Hematopoietic multipotent progenitor cell treated with erythropoietin and hydrocortisone succinate and interleukin-3 and kit ligand, for 4 days (in vitro differentiated cells): ENCODE measurements at regions not wholly inside any gene's neighbourhood (a gene's known extent, or its start where the extent isn't known, plus 50 kb on each side); places are given as distances from the start of the nearest gene placed in this dataset.

Source experiments
- DNase-seq: peaks from one replicate; pipeline ENCODE4 v3.0.0-alpha.2; 2015

DNA sequence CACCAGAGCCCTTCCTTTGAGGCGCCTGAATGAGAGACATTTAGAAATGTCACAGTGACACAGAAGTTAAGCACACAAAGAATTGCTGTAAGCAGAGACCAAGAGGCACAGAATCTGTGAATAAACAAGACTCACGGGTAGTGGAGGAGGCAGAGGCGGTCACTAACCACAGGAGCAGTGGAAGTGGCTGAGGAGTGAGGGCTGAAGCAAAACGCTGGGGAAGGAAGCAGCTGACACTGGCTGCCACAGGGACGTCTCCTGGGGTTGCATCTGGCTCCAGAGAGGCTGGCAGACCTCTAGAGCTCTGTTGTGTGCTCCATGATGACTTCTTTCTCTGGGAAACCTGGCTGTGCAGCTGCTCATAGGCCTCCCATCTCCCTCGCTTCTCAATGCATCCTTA is 65.0 kb upstream of the SLC2A12 start:
- peak; percentile 68 for DNase-seq

DNA sequence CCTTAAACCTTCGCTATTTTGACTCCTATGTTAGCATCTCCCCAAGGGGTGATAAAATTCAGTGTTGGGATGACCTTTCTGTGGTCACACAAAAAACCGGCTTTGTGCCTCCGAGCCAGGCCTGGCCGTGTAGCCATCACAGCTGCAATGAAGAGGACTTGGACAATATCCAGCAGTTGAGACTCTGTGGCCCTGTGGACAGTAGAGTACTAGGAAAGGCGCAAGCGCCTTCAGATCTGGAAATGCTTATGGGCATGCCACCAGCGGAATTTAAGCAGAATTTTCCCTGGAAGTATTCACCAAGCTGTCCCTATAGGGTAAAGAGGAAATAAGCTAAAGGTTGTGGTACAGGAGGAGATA is 63.3 kb upstream of the SLC2A12 start:
- DNase-seq = no peak

DNA sequence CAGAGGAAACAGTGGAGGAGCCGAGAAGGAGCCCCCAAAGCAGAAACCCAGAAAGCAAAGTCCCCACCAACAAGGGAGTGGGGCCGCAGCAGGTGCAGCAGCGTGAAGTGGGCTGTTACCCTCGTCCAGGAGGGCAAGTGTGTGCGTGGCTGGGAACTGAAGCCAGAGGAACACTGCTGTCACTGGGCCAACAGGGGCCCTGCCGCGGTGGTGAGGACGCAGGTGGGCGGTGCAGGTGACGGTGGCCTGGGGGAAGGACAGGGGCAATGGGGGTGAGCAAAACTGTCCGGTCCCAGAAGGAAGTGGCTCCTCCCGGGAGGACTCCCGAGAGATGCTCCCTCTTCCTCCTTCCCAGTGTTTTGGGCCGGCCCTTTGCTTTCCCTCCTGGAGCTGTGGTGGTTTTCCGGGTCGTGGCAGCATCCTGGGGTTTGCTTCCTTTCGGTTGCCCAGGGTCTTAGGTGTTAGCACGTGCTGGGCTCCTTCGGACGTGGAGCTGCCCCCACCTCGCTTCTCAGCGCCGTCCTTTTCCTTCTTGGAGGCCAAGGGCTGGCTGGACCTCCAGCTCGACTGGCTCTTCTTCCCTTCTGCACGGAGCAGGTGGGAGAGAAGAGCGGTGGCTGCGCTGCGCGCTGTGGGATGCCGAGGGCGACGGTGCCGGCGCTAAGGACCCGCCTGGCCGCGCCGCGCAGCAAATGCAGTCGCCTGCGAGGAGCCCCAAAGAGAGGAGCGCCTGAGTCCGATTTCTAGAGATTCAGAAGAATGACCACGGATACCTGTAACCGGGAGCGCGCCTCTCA is 62.7 kb upstream of the SLC2A12 start:
- no peak for DNase-seq

DNA sequence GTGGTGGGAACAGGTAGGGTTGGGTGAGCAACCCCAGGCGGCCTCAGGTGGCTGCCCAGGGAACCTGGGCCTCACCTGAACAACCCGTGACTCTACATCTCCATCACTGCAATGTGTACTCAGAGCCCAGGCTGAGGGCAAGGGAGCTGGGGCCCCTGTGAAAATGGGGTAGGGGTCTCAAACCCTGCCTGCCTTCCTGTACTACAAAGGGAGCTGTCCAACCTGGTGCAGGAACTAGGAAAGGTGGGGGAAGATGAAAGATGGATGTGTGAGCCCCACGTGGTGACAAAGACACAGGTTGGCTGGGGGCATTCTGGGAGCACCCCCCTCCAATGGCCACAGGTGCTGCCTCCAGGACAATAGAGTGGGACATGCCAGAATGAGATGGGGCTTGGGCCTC is 62.1 kb upstream of the SLC2A12 start:
- DNase-seq = no peak

DNA sequence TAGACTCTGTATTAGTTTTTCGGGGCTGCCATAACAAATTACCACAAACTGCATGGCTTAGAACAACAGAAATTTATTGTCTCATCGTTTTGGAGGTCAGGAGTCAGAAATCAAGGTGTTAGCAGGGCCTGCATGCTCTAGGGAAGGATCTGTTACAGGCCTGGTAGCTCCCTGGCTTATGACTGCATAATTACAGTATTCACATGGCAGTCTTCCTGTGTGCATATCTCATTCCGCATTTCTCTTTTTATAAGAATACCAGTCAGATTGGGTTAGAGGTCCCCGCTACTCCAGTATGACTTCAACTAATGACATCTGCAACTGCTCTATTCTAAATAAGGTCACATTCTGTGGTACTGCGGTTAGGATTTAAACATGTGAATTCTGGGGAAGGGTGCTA is 59.3 kb upstream of the SLC2A12 start:
- DNase-seq = no peak

DNA sequence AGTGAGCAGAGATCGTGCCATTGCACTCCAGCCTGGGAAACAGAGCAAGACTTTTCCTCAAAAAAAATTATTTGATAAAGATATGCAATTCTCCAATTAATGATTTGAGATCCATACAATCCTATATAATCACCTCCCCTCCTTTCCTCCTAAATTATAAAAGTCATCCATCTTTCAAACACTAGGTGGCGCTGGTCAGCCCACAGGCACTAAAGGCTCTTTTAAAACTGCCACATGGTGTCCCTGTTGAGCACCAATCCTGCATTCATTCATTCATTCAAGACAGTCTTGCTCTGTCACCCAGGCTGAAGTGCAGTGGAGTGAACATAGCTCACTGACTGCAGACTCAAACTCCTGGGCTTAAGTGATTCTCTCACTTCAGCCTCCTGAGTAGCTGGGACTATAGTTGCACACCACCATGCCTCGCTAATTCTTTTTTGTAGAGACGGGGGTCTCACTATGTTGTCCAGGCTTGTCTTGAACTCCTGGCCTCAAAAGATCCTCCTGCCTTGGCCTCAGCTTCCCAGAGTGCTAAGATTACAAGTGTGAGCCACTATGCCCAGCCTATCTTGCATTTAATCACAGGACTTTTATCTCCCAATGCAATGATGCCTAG is 58.7 kb upstream of the SLC2A12 start:
- DNase-seq = peak; percentile 86

DNA sequence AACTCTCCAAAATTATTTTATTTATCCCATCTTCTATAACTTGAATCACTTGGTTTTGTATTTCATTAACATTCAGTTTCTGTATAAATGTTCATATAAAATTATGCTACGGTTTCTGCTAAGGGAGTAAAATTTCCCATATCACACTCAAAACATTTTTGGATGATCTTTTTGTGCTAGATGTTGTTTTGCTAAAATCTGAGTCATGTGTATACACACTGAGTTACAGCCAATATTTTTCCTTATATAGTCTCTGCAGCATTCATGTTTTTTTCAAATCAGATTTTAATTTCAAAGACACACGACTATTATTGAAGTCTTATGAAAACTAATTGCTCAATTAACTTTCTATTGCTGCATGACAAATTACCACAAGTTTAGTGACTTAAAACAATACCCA is 54.3 kb upstream of the SLC2A12 start:
- no peak for DNase-seq

DNA sequence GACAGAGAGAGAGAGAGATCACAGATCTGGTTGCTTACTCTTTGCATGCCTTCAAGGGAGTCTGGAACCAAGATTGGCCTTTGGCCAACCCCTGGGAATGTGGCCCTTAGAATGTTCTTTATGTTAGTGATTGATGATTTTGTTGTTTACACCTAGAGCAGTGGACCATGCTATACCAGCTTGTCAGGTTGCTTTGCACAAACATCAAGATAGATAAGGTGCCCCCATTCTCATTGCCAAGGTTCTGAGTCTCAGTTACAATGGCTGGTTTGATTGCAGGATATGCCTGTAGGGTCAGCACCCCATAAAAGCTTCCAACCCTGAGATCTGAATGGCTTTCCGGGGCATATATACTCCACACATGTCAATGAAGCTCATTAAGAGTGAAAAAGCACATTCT is 53.5 kb upstream of the SLC2A12 start:
- DNase-seq = no peak

DNA sequence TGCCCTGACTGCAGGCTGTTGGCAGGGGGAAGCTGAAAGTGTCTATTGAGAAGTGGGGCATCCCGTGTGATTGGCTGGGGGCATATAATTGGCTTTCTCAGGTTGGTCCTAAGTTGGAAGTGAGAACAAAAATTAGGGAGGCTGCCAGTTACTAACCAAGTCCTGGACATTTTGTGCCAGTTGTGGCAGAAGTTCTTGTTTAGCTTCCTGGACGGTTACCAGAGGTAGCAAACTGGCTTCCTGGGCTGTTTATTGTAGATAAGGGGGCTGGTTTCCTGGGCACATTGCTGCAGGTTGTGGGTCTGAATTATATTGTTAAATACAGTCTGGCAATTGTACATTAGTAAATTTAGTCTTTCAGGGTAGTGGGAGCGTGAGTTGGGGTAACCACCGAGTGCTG is 50.6 kb upstream of the SLC2A12 start:
- peak; percentile 78 for DNase-seq
